GM12892 (cell line): ENCODE measurements at regions not wholly inside any gene's neighbourhood (a gene's known extent, or its start where the extent isn't known, plus 50 kb on each side); places are given as distances from the start of the nearest gene placed in this dataset.

Source experiments
- DNase-seq: peaks from one replicate; pipeline ENCODE4 v3.0.0; 2011; ENCODE audit not compliant: insufficient read length
- FAIRE-seq: peaks from 2 replicates; lab custom pipeline; 2011; peaks lifted over from hg19 to GRCh38; lab: Jason Lieb, UNC
- POLR2A ChIP-seq: IDR thresholded peaks from 2 replicates; pipeline ENCODE4 v1.6.1; 2011; ENCODE audit warnings: low read depth, low read length, control low read depth
- POLR2AphosphoS5 ChIP-seq: IDR thresholded peaks from 2 replicates; pipeline ENCODE4 v1.6.1; 2011; ENCODE audit warnings: low read depth, low read length, control low read depth
- TAF1 ChIP-seq: IDR thresholded peaks from 2 replicates; pipeline ENCODE4 v1.6.1; 2011; ENCODE audit warnings: low read depth, mild to moderate bottlenecking, control low read depth, low read length, borderline replicate concordance

DNA sequence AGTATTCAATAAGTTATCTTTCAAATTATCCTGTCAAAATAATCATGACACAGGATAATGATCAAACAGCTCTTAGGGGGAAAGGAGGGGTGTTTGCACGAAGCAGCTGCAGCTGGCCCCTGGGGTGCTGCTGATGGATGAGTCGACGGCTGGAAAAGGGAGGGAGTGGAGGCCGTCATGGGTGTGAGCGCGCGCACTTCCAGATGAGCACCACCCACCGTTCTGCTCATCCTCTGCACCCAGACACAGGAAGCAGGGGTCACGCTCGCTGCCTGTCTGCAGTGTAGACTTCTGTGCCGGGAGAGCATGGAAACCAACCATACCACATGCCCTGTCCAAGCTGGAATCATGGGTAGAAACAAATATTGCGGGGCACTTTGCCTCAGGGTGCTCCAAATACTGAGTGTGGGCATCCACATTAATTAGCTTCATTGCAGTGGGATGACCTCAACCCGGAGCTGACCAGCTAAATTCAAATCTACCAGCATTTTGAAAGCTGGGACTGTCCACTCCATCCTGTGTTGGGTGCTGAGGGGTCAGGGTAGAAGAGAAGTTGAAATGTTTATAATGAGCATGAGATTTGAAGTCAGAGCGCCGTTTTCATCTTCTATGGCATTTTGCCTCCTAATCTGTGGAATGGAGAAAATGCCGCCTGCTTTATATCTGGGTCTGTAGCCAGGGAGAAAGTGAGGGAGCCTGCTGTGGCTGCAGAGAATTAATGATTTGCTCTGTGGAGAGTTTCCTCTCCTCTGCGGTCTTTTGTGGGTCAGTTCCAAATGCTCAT is 802.4 kb downstream of the TBC1D22A start:
- TF ChIP-seq TAF1 (no peak), POLR2AphosphoS5 (no peak), POLR2A (no peak)
- FAIRE-seq (no peak), DNase-seq (no peak)

DNA sequence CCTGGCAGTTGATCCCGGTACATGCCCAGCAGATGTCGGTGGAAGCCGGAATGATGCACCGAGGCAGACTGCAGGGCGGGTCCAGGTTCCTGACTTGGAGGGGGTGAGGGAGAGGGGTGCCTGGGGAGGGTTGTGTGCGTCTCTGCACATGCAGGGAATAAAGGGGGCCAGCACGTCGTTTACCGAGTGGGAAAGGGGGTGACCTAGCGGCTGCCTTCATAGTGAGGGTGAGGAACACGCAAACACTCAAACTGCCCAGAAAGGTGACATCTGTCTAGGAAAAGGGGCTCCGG is 801.7 kb downstream of the TBC1D22A start:
- TF ChIP-seq POLR2A = no peak
- TF ChIP-seq POLR2AphosphoS5 = no peak
- DNase-seq = no peak
- no peak for FAIRE-seq

DNA sequence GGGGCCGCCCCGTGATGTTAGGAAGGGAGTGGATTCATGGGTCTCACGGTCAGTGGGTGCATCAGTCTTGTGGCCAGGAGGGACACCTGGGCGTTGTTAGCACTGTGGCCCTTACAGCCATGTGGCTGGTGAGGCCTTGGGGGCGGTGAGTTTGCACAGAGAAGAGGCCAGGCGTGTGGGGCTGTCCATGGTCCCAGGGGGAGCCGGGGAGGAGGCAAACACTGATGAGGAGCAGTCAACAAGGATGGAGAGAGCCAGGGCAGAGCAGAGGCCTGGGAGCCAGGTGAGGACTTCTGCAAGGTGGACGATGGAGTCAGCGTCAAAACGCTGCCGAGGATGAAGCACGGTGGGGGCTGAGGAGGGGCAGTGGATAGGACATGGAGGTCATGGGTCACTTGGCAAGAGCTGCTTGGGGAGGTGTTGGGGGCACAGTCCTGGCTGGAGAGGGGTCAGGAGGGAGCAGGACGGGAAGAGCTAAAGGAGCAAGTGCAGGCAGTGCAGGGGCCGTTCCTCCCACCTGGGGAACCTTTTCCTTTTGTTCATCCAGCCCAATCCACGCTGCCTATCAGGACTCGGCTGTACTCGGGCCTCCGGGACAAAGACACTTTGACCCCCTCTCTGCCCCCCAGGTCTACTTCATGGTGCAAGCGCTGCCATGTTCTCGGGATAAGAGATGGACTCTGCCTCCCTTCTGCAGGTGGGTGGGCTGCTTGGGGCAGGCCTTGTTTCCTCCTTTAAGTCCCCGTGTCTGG is 801.1 kb downstream of the TBC1D22A start:
- FAIRE-seq (no peak), DNase-seq (no peak)
- TF ChIP-seq POLR2AphosphoS5 (no peak), POLR2A (no peak), TAF1 (no peak)

DNA sequence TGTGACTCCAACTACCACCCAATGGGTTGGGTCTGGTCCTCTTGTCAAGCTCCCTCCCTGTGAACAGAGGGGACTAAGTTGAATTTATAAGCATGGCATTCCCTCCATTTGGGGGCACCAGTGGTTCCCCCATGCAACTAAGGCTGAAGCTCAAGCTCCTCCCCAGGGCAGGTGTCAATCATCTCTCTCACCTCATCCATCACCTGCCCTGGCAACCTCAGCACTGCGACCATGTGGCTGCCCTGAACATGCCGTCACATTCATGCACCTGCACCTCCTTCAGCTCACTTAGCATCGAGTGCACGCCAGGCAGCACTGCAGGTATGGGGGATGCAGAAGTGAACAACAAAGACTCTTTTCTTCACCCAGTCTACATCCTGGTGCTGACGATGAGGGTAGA is 799.3 kb downstream of the TBC1D22A start:
- TF ChIP-seq TAF1 = no peak
- TF ChIP-seq POLR2A = no peak
- TF ChIP-seq POLR2AphosphoS5 = no peak
- FAIRE-seq (no peak), DNase-seq (no peak)

DNA sequence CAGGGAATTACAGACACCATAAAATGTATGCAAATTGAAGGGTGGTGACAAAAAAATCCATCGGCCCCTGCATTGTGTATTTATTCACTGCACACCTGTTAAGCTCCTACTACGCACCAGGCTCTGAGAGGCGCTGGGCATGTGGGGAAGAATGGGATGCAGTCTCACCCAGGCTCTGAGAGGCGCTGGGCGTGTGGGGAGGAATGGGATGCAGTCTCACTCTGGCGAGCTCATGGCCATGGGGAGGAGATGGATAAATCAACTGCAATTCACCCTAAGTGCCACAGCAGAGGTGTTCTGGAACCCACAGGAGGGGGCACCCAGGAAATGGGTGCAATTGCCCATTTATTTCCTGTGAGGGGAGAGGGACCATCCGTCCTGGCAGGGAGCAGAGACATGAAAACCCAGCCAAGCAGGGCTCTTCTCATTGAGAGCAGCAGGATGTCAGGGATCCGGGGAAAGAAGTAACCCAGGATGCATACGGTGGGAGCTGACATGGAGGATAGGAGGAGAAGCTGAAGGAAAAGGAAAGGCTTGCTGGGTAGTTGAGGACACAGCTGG is 798.7 kb downstream of the TBC1D22A start:
- DNase-seq = no peak
- TF ChIP-seq TAF1 = no peak
- TF ChIP-seq POLR2AphosphoS5 = no peak
- TF ChIP-seq POLR2A = no peak
- FAIRE-seq = no peak

DNA sequence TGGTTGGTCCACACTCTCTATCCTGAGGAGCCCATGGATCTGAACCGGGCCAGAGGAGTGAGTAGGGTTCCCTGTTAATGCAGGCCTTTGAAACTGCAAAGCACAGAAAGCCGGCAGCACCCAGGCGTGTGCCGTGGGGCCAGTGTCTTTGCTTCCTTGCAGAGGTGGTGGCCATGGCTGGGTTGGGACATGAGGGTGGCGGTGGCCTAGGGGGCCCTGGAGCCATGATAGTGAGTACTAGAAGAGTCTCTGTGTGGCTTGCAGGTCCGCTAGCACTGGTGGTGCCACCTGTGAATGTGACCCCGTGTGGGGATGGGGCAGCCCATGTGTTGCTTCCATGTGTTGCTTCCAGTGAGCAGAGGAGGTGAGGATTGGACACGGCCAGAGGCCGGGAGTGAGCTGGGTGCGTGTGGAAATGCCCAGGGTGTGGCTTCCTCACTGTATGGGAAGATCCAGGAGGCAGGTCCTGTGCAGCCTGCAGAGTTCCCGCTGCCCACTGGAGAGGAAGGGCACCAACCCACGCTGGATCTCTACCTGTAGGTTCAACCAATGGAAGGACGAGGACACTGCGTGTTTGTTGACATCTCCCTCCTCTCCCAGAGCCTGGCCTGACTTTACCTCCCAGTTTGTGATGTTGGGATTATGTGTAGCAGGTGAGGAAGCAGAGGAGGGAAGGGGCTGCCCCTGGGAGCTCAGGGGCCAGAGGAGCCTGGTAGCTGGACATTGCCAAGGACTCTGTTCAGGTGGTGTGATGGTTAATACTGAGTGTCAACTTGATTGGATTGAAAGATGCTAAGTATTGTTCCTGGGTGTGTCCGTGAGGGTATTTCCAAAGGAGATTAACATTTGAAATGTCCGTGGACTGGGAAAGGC is 796.6 kb downstream of the TBC1D22A start:
- no peak for DNase-seq
- TF ChIP-seq TAF1 = no peak
- TF ChIP-seq POLR2A = no peak
- TF ChIP-seq POLR2AphosphoS5 = no peak
- FAIRE-seq = no peak

DNA sequence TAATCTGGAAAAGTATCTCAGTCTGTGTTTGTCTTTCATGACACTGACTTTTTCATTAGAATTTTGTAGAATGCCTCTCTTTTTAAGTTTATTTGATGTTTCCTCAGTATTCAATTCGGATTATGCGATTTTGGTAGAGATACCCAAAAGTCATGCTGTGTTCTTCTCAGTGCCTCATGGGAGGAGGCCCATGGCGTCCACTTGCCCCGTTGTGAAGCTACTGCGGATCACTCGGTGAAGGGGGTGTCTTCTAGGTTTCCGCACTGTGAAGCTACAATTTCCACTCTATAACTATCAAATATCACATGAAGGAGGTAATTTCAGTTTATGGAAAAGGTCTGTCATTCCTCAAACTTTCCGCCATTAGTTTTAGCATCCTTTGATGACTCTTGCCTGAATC is 794.0 kb downstream of the TBC1D22A start:
- TF ChIP-seq TAF1 (no peak), POLR2AphosphoS5 (no peak), POLR2A (no peak)
- DNase-seq = no peak
- no peak for FAIRE-seq

DNA sequence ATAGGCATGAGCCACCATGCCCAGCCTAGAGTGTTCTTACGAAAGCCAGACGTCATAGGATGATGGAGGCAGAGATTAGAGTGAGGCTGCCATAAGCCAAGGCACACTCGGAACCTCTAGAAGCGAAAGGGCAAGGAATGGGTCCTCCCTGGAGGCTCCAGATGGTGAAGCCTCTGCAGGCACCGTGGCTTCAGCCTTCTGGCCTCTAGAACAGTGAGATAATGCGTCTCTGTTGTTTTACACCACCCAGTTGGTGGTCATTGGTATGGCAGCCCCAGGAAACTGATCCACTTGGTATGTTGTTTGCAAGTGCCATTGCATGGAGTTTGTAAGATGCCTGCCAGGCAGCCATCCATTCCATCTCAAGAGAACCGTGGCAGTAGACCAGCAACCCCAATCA is 791.0 kb downstream of the TBC1D22A start:
- TF ChIP-seq POLR2AphosphoS5 (no peak), POLR2A (no peak), TAF1 (no peak)
- DNase-seq (no peak), FAIRE-seq (no peak)

DNA sequence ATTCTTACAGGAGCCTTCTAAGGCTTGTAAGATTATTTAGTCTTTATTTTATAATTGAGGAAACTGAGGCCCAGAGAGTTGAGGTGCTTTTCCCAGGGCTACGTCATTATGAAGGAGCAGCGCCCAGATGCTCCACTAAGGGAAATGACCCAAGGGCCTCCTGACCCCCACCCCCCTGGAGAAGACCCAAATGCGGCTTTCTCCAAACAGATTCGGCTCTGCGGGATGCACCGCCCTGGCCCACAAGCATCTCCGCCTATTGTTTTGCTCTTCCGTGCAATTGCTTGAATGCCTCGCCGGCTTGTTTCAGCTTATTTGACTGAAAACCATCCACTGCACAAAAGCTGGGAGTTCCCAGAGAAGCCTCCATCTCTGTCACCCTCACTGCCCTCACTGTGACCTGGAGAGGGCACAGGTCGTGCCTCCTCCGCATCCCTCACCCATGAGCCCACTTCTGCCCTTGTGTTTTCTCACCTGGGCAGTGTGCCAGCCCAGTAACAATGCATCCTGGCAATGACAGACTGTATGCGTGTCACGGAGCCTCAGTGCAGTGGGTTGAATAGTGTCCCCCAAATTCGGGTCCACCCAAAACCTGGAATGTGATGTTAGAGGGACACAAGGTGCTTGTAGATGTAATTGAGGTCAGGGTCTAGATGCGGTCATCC is 790.2 kb downstream of the TBC1D22A start:
- TF ChIP-seq POLR2AphosphoS5 (no peak), TAF1 (no peak), POLR2A (no peak)
- no peak for DNase-seq
- FAIRE-seq = no peak

DNA sequence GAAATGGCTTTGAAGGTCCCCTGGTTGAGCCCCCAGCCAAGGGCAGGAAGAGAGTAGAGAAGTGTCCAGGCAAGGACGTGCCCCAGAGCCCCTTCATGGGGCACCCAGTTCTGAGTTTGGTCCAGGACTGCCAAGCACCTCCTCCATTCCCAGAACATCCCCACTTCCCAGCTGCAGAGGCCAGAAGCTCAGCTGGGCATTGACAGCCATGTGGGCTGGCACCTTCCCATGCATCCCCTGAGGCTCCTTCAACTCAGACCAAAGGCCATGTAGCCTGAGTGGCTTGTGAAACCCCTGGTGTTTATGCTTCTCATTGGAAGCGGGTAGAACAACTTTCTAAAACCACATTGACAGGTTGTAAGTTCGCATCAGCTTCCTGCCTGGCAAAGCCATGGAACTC is 789.6 kb downstream of the TBC1D22A start:
- no peak for FAIRE-seq
- TF ChIP-seq TAF1 (no peak), POLR2A (no peak), POLR2AphosphoS5 (no peak)

DNA sequence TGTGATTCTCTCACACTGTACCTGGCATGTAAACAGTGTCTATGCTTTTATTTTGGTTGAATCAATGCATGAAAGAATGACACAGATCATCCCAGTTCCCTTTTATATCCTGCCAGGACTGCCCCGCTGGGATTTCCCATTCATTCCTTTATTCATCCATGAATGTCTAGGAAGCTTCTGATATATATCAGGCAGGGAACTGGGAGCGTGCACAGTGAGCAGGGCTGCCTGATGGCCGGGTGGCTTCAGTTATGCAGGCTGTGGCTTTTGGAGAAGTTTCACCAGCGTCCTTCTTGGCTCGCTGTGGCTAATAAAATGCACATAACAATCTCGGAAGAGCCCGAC is 789.0 kb downstream of the TBC1D22A start:
- FAIRE-seq (no peak), DNase-seq (no peak)
- TF ChIP-seq POLR2AphosphoS5 (no peak), POLR2A (no peak), TAF1 (no peak)

More for the DNA sequence above, 789.6 kb downstream of the TBC1D22A start:
- DNase-seq = no peak
